A673 (cell line): ENCODE measurements at regions not wholly inside any gene's neighbourhood (a gene's known extent, or its start where the extent isn't known, plus 50 kb on each side); places are given as distances from the start of the nearest gene placed in this dataset.

Source experiments
- BruUV-seq: library from RNA; stranded (reverse); fragments of 400-500 nt; replicated peaks from 2 replicates; lab custom pipeline; 2021; lab: Mats Ljungman, UMichigan
- CTCF ChIA-PET: fragments of 300-600 bp; sonication (Branson Sonifier 250); formaldehyde crosslinking; loops from one replicate; lab custom pipeline; 2022; ENCODE audit warnings: antibody characterized with exemption; lab: Charles Lee
- POLR2A ChIA-PET: fragments of 300-600 bp; sonication (Branson Sonifier 250); formaldehyde crosslinking; loops from one replicate; lab custom pipeline; 2022; ENCODE audit warnings: antibody characterized with exemption; ENCODE audit not compliant: low non-redundant PET; lab: Charles Lee
- DNase-seq: peaks from one replicate; pipeline ENCODE4 v3.0.0-alpha.2; 2015; ENCODE audit warnings: low spot score
- H3K27ac ChIP-seq: fragments of 200-600 bp; sonication (generic); 2 replicates; pipeline ENCODE4 v1.5.1; 2016; ENCODE audit warnings: mixed run types, low read depth, mild to moderate bottlenecking, mixed read lengths, antibody characterized with exemption, low read length; ENCODE audit not compliant: poor library complexity, severe bottlenecking
- H3K27me3 ChIP-seq: fragments of 200-600 bp; sonication (generic); replicated peaks from 2 replicates; pipeline ENCODE4 v1.6.1; 2017; ENCODE audit warnings: mixed run types, low read depth, mild to moderate bottlenecking, mixed read lengths, antibody characterized with exemption, low read length; ENCODE audit not compliant: insufficient read depth, poor library complexity
- H3K36me3 ChIP-seq: fragments of 200-600 bp; sonication (generic); 2 replicates; pipeline ENCODE4 v1.6.1; 2016; ENCODE audit warnings: mixed run types, mild to moderate bottlenecking, mixed read lengths, antibody characterized with exemption, low read length; ENCODE audit not compliant: insufficient read depth, poor library complexity, severe bottlenecking
- H3K4me1 ChIP-seq: fragments of 200-600 bp; sonication (generic); 2 replicates; pipeline ENCODE4 v1.6.1; 2017; ENCODE audit warnings: mixed run types, mild to moderate bottlenecking, mixed read lengths, antibody characterized with exemption, low read length; ENCODE audit not compliant: insufficient read depth, poor library complexity, severe bottlenecking
- H3K4me3 ChIP-seq: fragments of 200-600 bp; sonication (generic); 2 replicates; pipeline ENCODE4 v1.5.1; 2016; ENCODE audit warnings: low read depth, mixed run types, mild to moderate bottlenecking, mixed read lengths, low read length; ENCODE audit not compliant: poor library complexity, severe bottlenecking
- H3K9me3 ChIP-seq: fragments of 200-600 bp; sonication (generic); 2 replicates; pipeline ENCODE4 v1.6.1; 2016; ENCODE audit warnings: mixed run types, low read depth, mild to moderate bottlenecking, mixed read lengths, antibody characterized with exemption, low read length; ENCODE audit not compliant: poor library complexity, severe bottlenecking
- EZH2 ChIP-seq: fragments of 200-600 bp; sonication (generic); IDR thresholded peaks from 2 replicates; pipeline ENCODE4 v1.6.1; 2017; ENCODE audit warnings: borderline replicate concordance, low read depth, mild to moderate bottlenecking, mixed read lengths, antibody characterized with exemption, low read length; ENCODE audit not compliant: poor library complexity, severe bottlenecking
- intact Hi-C: fragments of 100-400 bp; cut with micrococcal nuclease; formaldehyde crosslinking; loops from one replicate; pipeline ENCODE4 v1.10.0; 2022; ENCODE audit not compliant: unreplicated experiment
- TF ChIP-seq, protein P1 (sequence below): fragments of 300-800, 200-600 bp; sonication (generic); conservative IDR thresholded peaks from 2 replicates; pipeline ENCODE4 v1.5.1; 2017; ENCODE audit warnings: low read depth, mild to moderate bottlenecking, antibody characterized with exemption, low read length, moderate library complexity, mixed read lengths

DNA sequence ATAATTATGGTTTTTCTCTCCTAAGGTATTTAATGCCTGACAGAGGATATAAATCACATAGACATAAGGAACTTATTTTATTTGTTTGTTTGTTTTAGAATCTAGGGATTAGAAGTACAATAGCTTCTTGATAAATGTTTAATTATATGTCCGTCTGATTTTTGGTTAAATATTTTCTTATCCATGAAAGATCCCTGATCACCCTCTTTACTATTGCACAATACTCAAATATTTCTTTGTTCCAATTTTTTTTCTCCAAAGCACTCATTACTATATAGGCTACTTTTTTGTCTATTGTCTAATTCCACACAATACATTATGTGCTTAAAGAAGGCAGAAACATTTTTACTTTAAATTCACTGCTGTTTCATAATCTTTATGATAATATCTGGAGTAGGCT lies 875.8 kb downstream of the TDRD15 start:
- no peak overlapping the region for H3K4me3 ChIP-seq
- ChIA-PET POLR2A (no interaction called here), CTCF (no interaction called here)
- intact Hi-C loops, result no loop called here
- peaks cover 10% of the 10 kb centered on the region for H3K27me3 ChIP-seq
- TF ChIP-seq, protein P1, sequence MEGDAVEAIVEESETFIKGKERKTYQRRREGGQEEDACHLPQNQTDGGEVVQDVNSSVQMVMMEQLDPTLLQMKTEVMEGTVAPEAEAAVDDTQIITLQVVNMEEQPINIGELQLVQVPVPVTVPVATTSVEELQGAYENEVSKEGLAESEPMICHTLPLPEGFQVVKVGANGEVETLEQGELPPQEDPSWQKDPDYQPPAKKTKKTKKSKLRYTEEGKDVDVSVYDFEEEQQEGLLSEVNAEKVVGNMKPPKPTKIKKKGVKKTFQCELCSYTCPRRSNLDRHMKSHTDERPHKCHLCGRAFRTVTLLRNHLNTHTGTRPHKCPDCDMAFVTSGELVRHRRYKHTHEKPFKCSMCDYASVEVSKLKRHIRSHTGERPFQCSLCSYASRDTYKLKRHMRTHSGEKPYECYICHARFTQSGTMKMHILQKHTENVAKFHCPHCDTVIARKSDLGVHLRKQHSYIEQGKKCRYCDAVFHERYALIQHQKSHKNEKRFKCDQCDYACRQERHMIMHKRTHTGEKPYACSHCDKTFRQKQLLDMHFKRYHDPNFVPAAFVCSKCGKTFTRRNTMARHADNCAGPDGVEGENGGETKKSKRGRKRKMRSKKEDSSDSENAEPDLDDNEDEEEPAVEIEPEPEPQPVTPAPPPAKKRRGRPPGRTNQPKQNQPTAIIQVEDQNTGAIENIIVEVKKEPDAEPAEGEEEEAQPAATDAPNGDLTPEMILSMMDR, result no peak
- TF ChIP-seq EZH2, result no peak
- H3K9me3 ChIP-seq, result no peaks in the 10 kb centered on the region
- H3K27ac ChIP-seq, result no peak overlapping the region
- H3K36me3 ChIP-seq, result no peaks in the 10 kb centered on the region
- no peaks in the 10 kb centered on the region for H3K4me1 ChIP-seq
- DNase-seq, result no peak
- BruUV-seq, result no TSS peak

DNA sequence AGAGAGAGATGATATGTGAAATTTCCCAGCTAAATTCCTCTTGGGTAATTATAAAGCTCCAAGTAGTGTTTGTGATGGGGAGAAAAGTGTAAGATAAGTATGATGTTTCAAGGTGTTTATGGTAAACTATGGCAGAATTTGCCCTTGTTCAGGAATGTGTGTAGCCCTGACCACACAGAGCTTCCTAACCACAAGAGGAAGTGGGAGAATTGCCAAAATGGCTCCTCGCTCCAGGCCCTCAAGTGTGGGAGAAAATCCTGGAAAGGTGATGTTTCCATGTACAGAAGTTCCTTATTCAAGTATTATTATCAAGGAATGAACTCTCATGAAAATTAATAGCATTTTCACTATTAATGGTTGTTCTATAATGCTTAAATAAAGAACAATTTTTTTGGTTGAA lies 878.3 kb downstream of the TDRD15 start:
- peaks cover 10% of the 10 kb centered on the region for H3K27me3 ChIP-seq
- DNase-seq, result no peak
- no peaks in the 10 kb centered on the region for H3K4me1 ChIP-seq
- CTCF ChIA-PET, result no interaction called here
- POLR2A ChIA-PET, result no interaction called here
- intact Hi-C loops, result no loop called here
- BruUV-seq, result no TSS peak
- H3K4me3 ChIP-seq, result no peak overlapping the region
- TF ChIP-seq, protein P1, result no peak
- TF ChIP-seq EZH2, result no peak
- no peaks in the 10 kb centered on the region for H3K36me3 ChIP-seq
- H3K27ac ChIP-seq, result no peak overlapping the region
- no peaks in the 10 kb centered on the region for H3K9me3 ChIP-seq

DNA sequence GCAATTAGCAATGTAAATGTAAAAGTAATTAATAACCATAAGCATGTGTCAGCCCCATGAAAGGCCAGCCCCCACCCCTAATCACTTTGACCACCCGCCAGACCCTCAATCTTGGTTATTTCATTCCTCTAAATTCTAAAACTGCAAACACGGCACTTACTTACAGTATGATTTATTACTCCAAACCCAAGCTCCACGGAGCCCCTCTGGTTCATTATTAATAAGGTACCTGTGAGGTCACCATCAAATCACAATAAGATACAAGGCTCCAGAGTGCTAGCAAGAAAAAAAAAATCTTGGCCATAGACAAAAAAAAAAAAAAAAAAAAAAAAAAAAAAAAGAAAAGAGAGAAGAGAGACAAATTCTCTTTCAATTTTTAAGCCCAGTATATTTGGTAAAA lies 879.5 kb downstream of the TDRD15 start:
- CTCF ChIA-PET, result no interaction called here

More for the DNA sequence above, 879.5 kb downstream of the TDRD15 start:
- no peaks in the 10 kb centered on the region for H3K9me3 ChIP-seq
- H3K27me3 ChIP-seq, result peaks cover 10% of the 10 kb centered on the region
- no peak for DNase-seq
- no peak overlapping the region for H3K27ac ChIP-seq
- intact Hi-C loops, result no loop called here
- TF ChIP-seq, protein P1, result no peak
- no peak for TF ChIP-seq EZH2
- no peaks in the 10 kb centered on the region for H3K36me3 ChIP-seq
- no TSS peak for BruUV-seq
- POLR2A ChIA-PET, result no interaction called here
- no peaks in the 10 kb centered on the region for H3K4me1 ChIP-seq
- H3K4me3 ChIP-seq, result no peak overlapping the region
